GM18519 (cell line): ENCODE measurements at regions not wholly inside any gene's neighbourhood (a gene's known extent, or its start where the extent isn't known, plus 50 kb on each side); places are given as distances from the start of the nearest gene placed in this dataset.
"Not testable (repeated sequence)": the region's sequence is repeated elsewhere in the genome, so short reads cannot be mapped to it uniquely, and the experiment has no call there.

Experiments
- ATAC-seq: cut with Tn5 transposase; IDR thresholded peaks from one replicate; pipeline ENCODE4 v1.9.1; 2021; ENCODE audit warnings: mild to moderate bottlenecking, moderate library complexity; ENCODE audit not compliant: unreplicated experiment, low FRiP score

DNA sequence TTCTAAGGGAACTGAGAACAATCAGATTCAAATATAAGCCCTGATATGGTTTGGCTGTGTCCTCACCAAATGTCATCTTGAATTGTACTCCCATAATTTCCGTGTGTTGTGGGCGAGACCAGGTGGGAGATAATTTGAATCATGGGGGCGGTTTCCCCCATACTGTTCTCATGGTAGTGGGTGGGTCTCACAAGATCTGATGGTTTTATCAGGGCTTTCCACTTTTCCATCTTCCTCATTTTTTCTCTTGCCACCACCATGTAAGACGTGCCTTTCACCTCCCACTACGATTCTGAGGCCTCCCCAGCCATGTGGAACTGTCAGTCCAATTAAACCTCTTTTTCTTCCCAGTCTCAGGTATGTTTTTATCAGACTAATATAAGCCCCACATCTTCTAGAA, 217.8 kb downstream of the ACKR3 start:
- ATAC-seq, result not testable (repeated sequence)

DNA sequence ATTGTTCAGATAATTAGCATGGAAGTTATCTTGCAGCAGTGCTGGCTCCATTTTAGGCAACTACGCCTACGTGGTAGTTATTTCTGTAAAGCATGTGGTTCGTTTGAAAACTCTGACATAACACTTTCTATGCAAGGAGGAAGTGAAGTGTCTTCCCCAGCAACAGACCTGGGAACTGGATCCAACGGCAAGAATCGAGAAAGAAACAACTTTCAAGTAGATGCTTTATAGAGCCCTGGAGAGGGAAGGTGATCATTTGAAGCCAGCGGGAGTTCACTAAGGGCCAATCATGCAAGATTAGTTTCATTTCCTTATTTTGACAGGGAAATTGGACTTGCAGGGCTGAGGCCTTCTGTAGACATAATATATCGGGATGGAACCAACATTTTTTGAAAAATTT, 218.3 kb downstream of the ACKR3 start:
- ATAC-seq, result no peak

DNA sequence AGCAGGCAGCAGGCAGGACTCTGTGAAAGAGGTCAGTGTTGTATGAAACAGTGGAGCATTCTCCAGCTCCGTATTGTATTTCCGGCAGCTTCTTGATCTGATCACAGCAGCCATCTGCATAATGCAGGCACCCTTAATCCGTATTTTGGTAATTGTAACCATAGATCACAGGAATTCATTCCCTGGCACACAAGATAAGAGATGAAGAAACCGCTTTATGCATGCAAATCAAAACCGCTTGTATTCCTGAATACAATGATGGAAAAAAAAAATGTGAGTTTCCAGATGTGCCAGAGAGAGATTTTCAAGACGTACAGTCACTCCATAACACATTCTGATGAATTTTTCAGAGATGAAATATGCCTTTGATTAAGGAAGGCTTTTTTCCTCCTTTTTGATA, 221.3 kb downstream of the ACKR3 start:
- no peak for ATAC-seq

DNA sequence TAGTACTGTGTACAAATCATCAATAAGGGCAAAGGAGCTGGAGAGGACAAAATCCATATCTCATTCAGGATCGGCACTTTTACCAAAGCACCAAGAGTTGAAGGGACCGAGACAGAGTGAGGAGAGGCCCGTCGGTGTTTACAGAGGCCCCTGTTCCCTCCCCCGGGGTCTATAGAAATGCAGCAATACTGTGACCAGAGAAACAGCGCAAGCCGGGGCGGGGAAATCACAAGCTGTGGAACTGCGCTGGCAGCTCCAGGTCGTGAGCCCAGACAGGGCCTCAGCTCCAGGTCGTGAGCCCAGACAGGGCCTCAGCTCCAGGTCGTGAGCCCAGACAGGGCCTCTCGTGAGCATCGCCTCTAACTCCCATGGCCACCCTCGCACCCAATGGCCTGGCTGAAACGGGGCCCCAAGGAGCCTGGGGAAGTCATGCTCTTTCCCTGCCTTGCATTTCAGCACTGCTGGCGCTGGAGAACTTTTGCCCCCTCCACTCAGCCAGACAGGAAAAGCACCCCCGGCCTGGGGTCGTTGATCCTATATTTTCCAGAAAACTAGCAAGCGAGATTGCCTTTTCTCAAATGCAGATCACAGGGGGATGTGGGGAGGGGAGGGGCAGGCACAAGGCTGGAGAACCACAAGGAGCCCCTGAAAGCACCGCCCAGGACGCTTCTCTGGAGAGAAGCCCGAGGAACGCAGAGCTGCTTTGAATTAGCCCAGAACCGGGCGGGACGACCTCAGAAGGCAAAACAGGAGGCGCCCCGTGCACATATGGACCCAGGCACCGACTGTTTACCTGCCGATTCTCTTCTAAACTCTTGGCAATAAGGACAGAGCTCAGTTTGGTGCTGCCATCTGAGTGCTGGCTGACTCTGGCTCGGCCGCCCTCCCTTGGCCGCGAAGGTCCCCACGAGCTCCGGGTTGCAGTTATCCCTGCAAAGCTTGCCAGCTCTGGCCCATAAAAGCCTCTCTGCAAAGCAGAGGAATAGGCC, 223.7 kb downstream of the ACKR3 start:
- no peak for ATAC-seq

DNA sequence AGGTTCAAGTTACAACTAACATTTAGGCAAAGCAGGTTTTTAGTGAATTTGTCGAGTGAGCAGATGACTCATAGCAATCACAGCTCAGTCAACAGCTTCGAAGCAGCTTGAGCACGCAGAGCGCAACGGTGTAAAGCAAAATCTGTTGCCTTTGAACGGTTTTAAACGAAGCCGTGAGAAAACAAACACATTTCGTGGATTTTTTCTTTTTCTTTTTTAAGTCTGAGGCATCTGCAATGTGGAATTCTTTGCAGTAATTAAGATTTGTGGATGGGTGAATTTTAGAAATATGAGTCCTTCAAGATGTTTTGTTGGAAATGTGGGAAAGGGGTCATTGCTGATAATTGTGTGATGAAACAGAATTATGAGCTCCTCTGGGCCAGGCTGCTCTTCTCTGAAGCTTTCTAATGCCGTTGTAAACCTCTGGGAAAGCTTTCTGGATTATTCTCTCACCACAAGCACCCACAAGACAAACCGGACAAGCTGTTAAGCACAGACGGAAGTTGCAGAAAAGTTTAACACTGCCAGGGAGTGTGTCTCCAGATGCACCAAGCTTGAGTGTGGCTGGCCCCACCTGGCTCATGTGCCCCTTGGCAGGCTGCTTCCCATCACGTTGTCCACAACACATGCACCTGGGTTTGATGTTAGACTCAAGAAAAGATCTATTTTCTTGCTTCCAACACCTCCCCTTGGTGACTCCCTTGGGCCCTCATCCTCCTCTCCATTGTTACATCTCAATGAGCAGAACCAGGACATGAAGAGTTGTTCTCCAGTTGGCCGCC, 224.7 kb downstream of the ACKR3 start:
- ATAC-seq, result no peak

DNA sequence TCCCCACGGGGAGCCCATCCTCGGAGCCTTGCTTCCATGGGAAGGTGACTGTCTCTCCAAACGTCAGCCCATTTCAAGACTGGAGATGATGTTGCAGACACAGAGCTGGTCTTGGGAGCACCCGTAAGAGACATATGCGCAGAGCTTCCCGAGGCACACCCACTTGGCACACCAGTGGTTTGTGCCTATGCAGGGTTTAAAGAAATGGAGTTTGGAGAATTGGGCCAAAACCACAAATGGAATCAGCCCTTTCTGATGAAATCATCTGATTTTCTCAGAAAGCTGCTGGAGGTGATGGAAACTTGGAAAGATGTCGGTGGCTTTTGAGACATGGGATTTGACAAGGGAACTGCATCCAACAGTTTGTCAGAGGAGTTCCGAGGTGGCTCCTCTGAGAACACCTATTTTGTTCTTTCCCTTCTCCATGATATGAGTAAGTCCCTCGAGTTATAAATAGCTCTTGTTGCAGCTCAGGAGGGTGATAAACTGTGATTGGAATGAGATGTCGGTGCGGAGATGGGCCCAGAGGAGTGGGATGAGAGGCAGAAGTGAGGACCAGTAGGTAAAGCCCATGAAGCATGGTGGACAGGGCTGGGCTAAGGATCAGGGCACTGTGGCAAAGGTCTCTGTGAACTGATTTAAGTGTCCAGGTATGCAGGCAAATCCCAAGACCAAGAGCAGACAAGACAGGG, 225.7 kb downstream of the ACKR3 start:
- no peak for ATAC-seq

DNA sequence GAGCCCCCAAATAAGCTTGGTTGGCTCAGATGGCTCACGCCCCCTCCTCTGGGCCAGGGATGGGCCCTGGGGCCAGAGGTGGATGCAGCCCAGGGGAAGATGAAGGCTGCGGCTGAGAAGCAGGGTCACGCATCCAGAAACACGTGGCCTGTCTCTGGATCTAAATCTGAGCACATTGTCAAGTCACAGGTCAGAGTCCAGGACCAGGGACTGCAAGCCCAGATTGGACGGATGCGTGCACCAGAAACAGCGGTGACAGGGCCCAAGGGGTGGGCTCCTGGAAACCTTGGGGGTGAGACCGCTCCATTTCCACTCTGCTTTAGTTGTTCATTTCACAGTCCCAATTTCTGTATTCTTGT, 226.2 kb downstream of the ACKR3 start:
- no peak for ATAC-seq

DNA sequence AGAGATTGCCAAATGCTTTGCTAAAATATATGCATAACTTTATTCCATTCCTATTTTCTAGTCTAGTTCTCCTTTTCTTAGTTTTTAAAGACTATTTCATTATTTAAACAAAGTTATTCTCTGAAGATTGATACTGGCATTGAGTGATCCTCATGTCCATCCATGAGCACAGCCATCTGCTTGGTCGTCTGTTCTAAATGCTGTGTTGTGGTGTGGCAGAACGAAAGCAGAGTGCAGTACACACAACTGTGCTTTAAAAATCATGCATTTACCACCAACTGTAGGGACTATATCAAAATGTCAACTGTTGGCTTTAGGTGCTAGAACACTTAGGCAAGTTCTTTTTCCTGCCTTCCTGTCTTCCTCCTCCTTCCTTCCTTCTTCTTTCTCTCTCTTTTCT, 226.6 kb downstream of the ACKR3 start:
- no peak for ATAC-seq

DNA sequence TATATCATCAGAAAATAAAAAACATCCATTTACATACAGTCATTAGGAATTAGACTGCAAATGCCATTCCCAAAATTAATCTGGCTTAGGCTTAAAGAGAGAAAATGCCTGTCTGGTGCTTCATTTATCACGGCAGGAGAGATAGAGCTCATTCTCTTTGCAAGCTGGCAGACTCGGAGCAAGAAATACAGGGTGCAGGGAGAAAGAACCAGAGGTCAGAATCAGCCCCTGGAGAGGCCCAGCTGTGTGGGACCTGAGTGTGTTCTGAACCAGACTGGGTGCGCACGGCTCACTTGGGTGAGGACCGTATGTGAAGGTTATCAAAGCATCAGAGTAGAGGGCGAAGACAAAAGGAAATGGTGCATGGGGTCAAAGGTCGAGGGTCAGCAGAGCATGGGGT, 227.8 kb downstream of the ACKR3 start:
- ATAC-seq, result no peak

DNA sequence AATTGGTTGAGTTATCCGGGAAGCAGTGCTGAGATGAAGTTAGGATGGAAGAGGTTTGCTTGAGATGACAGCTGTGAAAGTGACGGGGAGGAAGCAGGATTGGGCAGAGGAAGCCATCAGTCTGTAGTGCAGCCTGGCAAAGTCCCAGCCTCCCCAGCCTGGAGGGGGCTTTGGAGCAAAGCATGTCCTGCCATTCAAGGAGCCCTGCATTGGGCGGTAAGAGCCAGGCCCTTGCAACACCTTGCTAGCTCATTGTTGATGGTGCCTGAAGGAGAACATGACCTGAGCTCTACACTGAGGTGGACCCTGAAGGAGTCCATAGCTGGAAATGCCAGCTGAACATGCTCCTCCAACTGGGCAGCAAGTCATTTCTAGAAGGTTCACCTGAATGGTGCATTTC, 228.9 kb downstream of the ACKR3 start:
- ATAC-seq, result no peak

DNA sequence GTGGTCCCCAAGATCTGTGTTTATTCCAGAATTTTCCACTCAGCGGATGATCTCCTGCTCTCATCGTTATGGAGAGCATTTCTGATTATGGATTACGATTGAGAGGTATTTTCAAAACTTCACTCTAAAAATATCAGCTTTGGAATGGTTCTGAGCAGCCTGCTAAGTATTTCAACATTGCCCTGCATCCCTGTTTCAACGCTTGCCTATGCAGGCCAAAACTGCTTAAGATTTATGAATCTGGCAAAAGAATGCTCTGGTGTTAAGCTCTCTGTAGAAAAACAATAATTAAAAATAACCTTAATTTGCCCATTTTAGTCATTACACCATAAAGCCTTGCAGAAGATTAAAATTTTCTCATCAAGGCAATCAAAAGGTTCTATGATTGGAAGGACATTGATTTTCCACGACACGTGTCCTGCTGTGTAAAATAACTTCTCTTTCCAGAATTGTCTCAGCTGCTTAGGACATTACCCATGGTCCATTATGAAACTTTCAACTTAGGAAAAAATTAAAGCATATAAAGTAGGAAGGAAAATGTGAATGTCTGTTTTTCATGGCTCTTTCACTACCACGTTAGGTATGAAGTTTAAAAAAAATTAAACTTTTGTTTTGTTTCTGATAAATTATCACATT, 229.9 kb downstream of the ACKR3 start:
- no peak for ATAC-seq

DNA sequence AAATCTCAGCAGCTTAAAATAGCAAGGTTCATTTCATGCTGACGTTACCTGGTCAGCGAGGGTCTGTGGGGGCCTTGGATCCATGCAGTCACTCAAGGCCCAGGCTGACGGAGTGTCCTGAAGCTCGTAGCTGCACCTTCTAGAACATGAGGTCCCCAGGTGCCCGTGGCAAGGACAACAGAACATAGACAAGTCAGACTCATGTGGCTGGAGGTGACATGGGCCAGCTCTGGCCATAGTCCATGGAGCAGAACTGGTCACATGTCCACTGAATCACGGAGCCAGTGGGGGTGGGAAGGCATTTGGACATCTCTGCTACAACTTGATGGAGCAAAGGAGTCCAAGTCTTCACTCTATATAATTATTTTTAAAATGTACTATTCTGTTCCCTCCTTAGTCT, 233.2 kb downstream of the ACKR3 start:
- ATAC-seq, result no peak

DNA sequence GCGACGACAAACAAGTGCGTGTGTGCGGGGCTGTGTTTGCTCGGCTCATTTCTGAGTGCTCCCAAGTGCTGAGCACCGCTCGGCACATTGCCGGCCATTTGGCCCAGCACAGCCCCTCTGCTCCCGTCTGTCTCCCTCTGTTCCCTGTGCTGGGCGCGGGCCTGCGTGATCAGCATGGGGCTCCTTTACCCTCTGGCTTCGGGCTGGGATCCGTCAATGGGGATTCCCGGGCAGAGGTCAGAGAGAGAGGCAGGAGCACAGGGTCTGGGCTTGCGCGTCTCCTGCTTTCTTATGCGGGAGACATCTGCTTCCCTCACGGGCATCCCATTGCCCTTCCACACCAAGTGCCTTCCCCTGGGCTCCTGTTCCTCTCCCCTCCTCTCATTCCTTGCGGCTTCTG, 234.0 kb downstream of the ACKR3 start:
- ATAC-seq, result no peak

DNA sequence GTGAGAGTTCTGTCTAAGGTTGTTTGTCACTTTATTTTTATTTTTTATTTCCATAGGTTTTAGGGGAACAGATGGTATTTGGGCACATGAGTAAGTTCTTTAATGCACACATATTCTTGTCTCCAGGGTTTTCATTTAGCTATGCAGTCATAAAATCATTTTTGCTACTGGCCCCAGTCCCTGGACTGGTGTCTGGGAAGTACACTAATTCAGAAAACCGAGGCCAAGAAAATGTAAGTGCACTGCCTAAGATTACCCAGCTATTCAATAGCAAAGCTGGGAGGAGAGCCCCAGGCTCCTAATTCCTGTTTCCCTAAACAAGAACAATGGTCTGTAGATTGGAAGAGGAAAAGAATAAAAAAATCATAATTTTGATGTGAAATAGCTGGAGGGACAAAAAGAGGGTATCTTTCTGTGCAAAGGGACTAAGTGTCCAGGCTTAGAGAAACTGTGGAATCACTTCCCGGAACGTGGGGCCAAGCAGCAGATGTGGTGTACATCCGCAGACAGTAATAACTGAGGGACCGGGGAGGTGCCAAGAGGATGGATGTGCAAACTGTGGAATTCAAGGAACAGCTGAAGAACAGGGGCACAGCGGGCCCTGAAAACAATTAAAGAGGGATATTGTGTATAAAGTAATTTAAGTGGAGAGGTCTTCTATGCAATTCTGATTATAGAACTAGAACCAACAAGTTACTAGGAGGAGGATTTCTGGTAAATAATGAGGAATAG, 236.3 kb downstream of the ACKR3 start:
- no peak for ATAC-seq

DNA sequence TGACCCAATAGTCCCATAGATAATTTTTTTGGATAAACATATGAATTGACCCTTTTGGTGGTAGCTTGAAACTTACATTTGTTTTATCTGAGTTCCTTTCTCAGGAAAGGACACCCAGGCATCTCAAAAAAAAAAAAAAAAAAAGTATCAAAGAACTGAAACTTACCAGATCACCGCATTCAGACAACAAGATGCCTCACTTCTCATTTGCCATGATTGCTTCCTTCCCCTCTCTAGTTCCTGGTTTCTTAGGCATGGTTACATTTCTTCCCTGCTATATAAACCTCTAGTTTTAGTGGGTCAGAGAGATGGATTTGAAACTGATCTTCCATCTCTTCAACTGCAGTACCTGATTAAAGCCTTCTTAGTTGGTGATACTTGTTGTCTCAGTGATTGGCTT, 240.1 kb downstream of the ACKR3 start:
- no peak for ATAC-seq

DNA sequence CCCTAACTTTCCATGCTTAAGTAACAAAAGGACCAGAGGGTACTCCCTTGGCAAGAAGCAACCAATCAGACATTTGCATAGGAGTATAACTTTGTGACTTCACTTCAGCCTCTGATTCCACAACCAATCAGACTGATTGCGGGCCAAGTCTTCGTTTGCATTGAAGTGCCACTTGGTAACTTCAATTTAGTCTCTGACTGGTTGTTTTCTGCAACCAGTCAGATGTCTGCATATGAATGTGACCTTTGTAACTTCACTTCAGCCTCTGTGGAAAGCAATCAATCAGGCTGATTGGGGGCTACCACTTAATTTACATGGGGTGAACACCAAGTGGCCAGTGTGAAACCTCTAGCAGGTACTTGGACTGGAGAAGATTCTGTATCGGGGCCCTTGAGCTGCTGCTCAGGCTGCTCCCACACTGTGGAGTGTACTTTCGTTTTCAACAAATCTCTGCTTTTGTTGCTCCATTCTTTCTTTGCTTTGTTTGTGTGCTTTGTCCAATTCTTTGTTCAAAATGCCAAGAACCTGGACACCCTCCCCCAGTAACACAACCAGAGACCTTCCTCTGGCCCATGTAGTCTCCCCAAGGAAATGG, 241.5 kb downstream of the ACKR3 start:
- ATAC-seq, result no peak

DNA sequence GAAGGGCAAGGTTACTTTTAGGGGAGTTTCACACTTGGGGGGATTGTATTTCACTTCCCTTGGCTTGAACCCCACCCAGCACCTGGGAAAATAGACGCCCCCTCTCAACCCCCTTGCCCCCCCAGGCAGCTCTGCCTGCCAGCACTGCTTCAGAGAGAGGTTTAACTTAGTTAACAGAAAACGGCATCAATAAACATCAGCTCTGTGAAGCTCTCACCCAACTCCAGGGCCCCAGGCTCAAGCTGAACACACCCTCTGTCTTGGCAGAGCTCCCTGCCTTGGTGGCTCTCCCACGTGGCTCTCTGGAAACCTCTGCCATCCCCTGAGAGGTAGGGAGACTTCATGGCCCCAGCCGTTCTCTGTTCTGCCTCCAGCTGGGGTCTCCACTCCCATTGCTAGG, 244.1 kb downstream of the ACKR3 start:
- no peak for ATAC-seq

DNA sequence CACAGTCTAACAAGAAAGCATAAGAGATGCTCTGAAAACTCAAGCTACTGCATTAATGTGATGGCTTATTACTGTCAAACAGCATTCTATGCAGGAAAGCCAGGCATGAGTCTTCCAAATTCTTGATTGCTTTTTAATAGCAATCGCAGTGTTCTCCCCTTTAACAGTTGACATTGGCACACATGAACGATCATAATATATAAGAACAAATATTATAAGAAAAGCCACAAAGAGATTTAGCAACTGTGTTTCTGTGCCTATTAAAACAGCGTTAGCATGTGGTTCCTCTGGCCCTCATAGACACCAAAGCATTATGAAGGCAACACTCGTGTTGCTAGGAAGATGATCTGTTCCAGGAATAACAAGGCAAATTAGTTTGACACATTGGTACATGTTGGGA, 245.0 kb downstream of the ACKR3 start:
- no peak for ATAC-seq

DNA sequence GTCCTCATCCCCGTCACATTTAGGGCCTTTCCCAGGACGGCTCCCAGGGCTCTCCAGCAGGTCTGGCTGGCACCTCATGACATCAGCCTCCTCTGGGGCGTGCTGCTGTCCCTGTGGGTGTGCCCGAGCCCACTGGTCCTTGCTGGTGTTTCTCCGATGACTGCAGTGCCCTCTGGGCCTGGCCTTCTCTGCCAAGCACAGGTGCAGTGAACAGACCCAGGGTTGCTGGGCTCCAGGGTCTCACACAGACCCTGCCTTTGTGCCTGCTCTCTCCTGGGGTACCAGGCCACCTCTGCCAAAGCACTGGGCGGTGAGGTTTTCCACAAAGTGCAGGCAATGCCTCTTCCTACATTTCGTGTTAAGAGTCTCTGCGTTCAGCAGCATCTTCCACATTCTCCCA, 246.1 kb downstream of the ACKR3 start:
- no peak for ATAC-seq
